Stomach (tissue), 8 donors: ENCODE measurements at regions not wholly inside any gene's neighbourhood (a gene's known extent, or its start where the extent isn't known, plus 50 kb on each side); places are given as distances from the start of the nearest gene placed in this dataset.

Experiments
- DNase-seq, 2 donors: peaks; one replicate each; pipeline versions ENCODE4 v3.0.0 to v3.0.0-alpha.2; 2013 to 2019
- H3K27ac ChIP-seq, 5 donors: fragments of 200-600 bp in 4 of 5; sonication (generic) in 4 of 5; one replicate each; pipeline ENCODE4 v1.5.1; 2013 to 2019; ENCODE audit warnings: mild to moderate bottlenecking in 1 of 5, moderate library complexity in 1 of 5
- H3K27me3 ChIP-seq, 3 donors: fragments of 200-600 bp; sonication (generic); one replicate each; pipeline ENCODE4 v1.5.1; 2017 to 2019; ENCODE audit warnings: mixed run types in 1 of 3
- H3K36me3 ChIP-seq, 4 donors: fragments of 200-600 bp; sonication (generic); 1 replicate in 3 of 4; 2 replicates in 1 of 4; pipeline ENCODE4 v1.5.1; 2016 to 2019
- H3K4me1 ChIP-seq, 4 donors: fragments of 200-600 bp; sonication (generic); one replicate each; pipeline ENCODE4 v1.5.1; 2016 to 2019
- H3K4me3 ChIP-seq, 4 donors: fragments of 200-600 bp; sonication (generic) in 3 of 4; one replicate each; pipeline ENCODE4 v1.5.1; 2016 to 2019; ENCODE audit warnings: mild to moderate bottlenecking in 1 of 4
- H3K9me3 ChIP-seq, 4 donors: fragments of 200-600 bp; sonication (generic); one replicate each; pipeline ENCODE4 v1.5.1; 2016 to 2019
- CTCF ChIP-seq, 7 experiments: fragments of 450-650 bp in 4 of 7; fragments of 200-600 bp in 3 of 7; sonication (generic) in 3 of 7; IDR thresholded peaks; one replicate each; pipeline ENCODE4 v1.5.1; 2016 to 2019; ENCODE audit warnings: antibody characterized with exemption in 7 of 7, control low read depth in 2 of 7, mild to moderate bottlenecking in 1 of 7
- EP300 ChIP-seq: sonication (generic); formaldehyde crosslinking; IDR thresholded peaks from one replicate; pipeline ENCODE4 v1.6.1; 2017; ENCODE audit warnings: antibody characterized with exemption
- POLR2A ChIP-seq, 4 donors: fragments of 450-650 bp; IDR thresholded peaks; one replicate each; pipeline ENCODE4 v1.6.1; 2016; ENCODE audit warnings: antibody characterized with exemption in 4 of 4, control low read depth in 2 of 4, mild to moderate bottlenecking in 1 of 4, moderate library complexity in 1 of 4
- POLR2AphosphoS5 ChIP-seq, 3 donors: sonication (generic); formaldehyde crosslinking; IDR thresholded peaks; one replicate each; pipeline ENCODE4 v1.6.1; 2016; ENCODE audit warnings: antibody characterized with exemption in 3 of 3
- WGBS, 5 donors: extraction: QIAGEN DNeasy Blood & Tissue Kit in 3 of 5; methylation state at CpG; one replicate each; pipeline versions ENCODE4 v1.1.5 to v1.1.7; 2013 to 2018; 5-methylcytosine and 5-hydroxymethylcytosine counted together
- intact Hi-C: fragments of 100-400 bp; cut with DNase I; formaldehyde crosslinking; loops from one replicate; pipeline ENCODE4 v1.15.1; 2023; ENCODE audit warnings: low total_unique reads
- donor health status: healthy with polysubstance abuse.
- donor health status: Bipolar disorder and iron deficiency.
- donor health status: healthy.

- 93 to 100% (median 97%) methylated on average over 4 of the region's 4 CpGs for WGBS, 5 donors
- intact Hi-C loops, result loop anchor here (10.0 kb wide), 1 partner anchor 1026 kb away; no protein-coding TSS in a partner anchor
- TF ChIP-seq EP300 (no peak), POLR2AphosphoS5 (IDR thresholded peaks at IDR 0.05) (no peak), CTCF (IDR thresholded peaks at IDR 0.05) (no peak), POLR2A (IDR thresholded peaks at IDR 0.05) (no peak)
- Histone ChIP-seq H3K27me3 (no peaks in the 10 kb centered on the region), H3K27ac (no peak overlapping the region), H3K9me3 (no peaks in the 10 kb centered on the region), H3K36me3 (no peaks in the 10 kb centered on the region), H3K4me3 (no peak overlapping the region), H3K4me1 (peaks cover 3 to 25% (median 20%) of the 10 kb centered on the region in 4 donors)
- DNase-seq, result no peak
Measured at GRCh38 chr13:26948353-26948752, 187.8 kb upstream of the GPR12 start.

- TF ChIP-seq POLR2AphosphoS5 (IDR thresholded peaks at IDR 0.05) (peak in 1 of 3 donors; percentile 8), CTCF (IDR thresholded peaks at IDR 0.05) (peak in 5 of 7 experiments; percentile 60 to 95 (median 69)), EP300 (no peak), POLR2A (IDR thresholded peaks at IDR 0.05) (no peak)
- Histone ChIP-seq H3K27me3 (no peaks in the 10 kb centered on the region), H3K36me3 (no peaks in the 10 kb centered on the region), H3K9me3 (no peaks in the 10 kb centered on the region), H3K4me3 (no peak overlapping the region), H3K27ac (no peak overlapping the region), H3K4me1 (peaks cover 3 to 25% (median 19%) of the 10 kb centered on the region in 4 donors)
- intact Hi-C loops, result loop anchor here (10.0 kb wide), 1 partner anchor 1028 kb away; no protein-coding TSS in a partner anchor
- peak in 1 of 2 donors; percentile 83 for DNase-seq
- WGBS, 5 donors, result 36 to 42% (median 39%) methylated on average over 5 of the region's 5 CpGs
Measured at GRCh38 chr13:26946684-26947343, 186.2 kb upstream of the GPR12 start.

GRCh38 chr13:26943748-26944147 lies 183.2 kb upstream of the GPR12 start:
- intact Hi-C loops, result loop anchor here (10.0 kb wide), 1 partner anchor 1031 kb away; no protein-coding TSS in a partner anchor
- DNase-seq, result no peak
- H3K9me3 ChIP-seq, result no peaks in the 10 kb centered on the region
- no peak overlapping the region for H3K27ac ChIP-seq
- no peak overlapping the region for H3K4me3 ChIP-seq
- peaks cover 0 to 4% (median 0%) of the 10 kb centered on the region in 4 donors for H3K4me1 ChIP-seq
- peaks cover 0 to 11% (median 0%) of the 10 kb centered on the region in 3 donors for H3K27me3 ChIP-seq
- WGBS, 5 donors, result 53 to 64% (median 59%) methylated on average over 4 of the region's 4 CpGs
- no peak for TF ChIP-seq POLR2AphosphoS5 (IDR thresholded peaks at IDR 0.05)
- TF ChIP-seq EP300, result no peak
- TF ChIP-seq CTCF (IDR thresholded peaks at IDR 0.05), result no peak
- TF ChIP-seq POLR2A (IDR thresholded peaks at IDR 0.05), result no peak
- H3K36me3 ChIP-seq, result no peaks in the 10 kb centered on the region

- peaks cover 0 to 3% (median 0%) of the 10 kb centered on the region in 4 donors for H3K4me1 ChIP-seq
- H3K36me3 ChIP-seq, result no peaks in the 10 kb centered on the region
- WGBS, 5 donors, result 68 to 82% (median 73%) methylated on average over 6 of the region's 6 CpGs
- intact Hi-C loops, result loop anchor here (10.0 kb wide), 1 partner anchor 1033 kb away; no protein-coding TSS in a partner anchor
- no peak overlapping the region for H3K4me3 ChIP-seq
- no peak for TF ChIP-seq POLR2A (IDR thresholded peaks at IDR 0.05)
- no peak for TF ChIP-seq POLR2AphosphoS5 (IDR thresholded peaks at IDR 0.05)
- no peak for TF ChIP-seq CTCF (IDR thresholded peaks at IDR 0.05)
- TF ChIP-seq EP300, result no peak
- no peak overlapping the region for H3K27ac ChIP-seq
- DNase-seq, result peak in 1 of 2 donors; percentile 34
- peaks cover 0 to 15% (median 0%) of the 10 kb centered on the region in 3 donors for H3K27me3 ChIP-seq
- no peaks in the 10 kb centered on the region for H3K9me3 ChIP-seq
Measured at GRCh38 chr13:26942184-26942583, 181.6 kb upstream of the GPR12 start.
